HepG2 (cell line): ENCODE measurements at regions not wholly inside any gene's neighbourhood (a gene's known extent, or its start where the extent isn't known, plus 50 kb on each side); places are given as distances from the start of the nearest gene placed in this dataset.

Experiments
- ATAC-seq: fragments of 200-7000 bp; cut with Tn5 transposase; 3 replicates; pipeline ENCODE4 v1.9.1; 2020; ENCODE audit warnings: mild to moderate bottlenecking, moderate library complexity
- BruUV-seq: library from RNA; stranded (reverse); fragments of 400-500 nt; replicated peaks from 2 replicates; lab custom pipeline; 2021; lab: Mats Ljungman, UMichigan
- CTCF ChIA-PET: fragments of 300-600 bp; formaldehyde crosslinking; extraction: SDS; loops from one replicate; lab custom pipeline; 2021; ENCODE audit warnings: low total read pairs, inconsistent platforms, low intra/inter-chr PET ratio; lab: Yijun Ruan, JAX
- POLR2A ChIA-PET: fragments of 350-600 bp; sonication (Branson Sonifier 250); formaldehyde crosslinking; loops from one replicate; lab custom pipeline; 2020; ENCODE audit warnings: antibody characterized with exemption, inconsistent platforms; lab: Yijun Ruan, JAX
- DNase-seq: peaks from one replicate; pipeline ENCODE4 v3.0.0-alpha.2; 2015; ENCODE audit warnings: low spot score
- FAIRE-seq: peaks from 3 replicates; lab custom pipeline; 2011; peaks lifted over from hg19 to GRCh38; lab: Jason Lieb, UNC
- H2AFZ ChIP-seq: one replicate; pipeline ENCODE4 v1.6.1; 2011; ENCODE audit warnings: low read length, inconsistent platforms
- H3K27ac ChIP-seq: fragments of 300-600 bp; 3 replicates; pipeline ENCODE4 v1.8.0; 2011; ENCODE audit warnings: mixed run types, mild to moderate bottlenecking, mixed read lengths, low read length, inconsistent platforms; ENCODE audit not compliant: insufficient read depth; ENCODE audit errors: extremely low read length
- H3K27me3 ChIP-seq, 2 experiments: fragments of 200-600 bp in 1 of 2; 2 replicates in 1 of 2; 3 replicates in 1 of 2; pipeline versions ENCODE4 v1.6.0 to v1.8.0; 2011; ENCODE audit warnings: low read length in 2 of 2, mild to moderate bottlenecking in 2 of 2, moderate library complexity in 2 of 2, inconsistent platforms in 1 of 2; ENCODE audit not compliant: insufficient read depth in 2 of 2, control insufficient read depth in 1 of 2
- H3K36me3 ChIP-seq, 2 experiments: fragments of 200-600 bp in 1 of 2; replicated peaks in 1 of 2; 2 replicates in 1 of 2; 3 replicates in 1 of 2; pipeline versions ENCODE4 v1.5.1 to v1.8.0; 2011; ENCODE audit warnings: low read length in 2 of 2, inconsistent platforms in 1 of 2; ENCODE audit not compliant: insufficient read depth in 2 of 2, control insufficient read depth in 1 of 2
- H3K4me1 ChIP-seq: 2 replicates; pipeline ENCODE4 v1.5.1; 2012; ENCODE audit warnings: low read length, inconsistent platforms; ENCODE audit not compliant: insufficient read depth
- H3K4me2 ChIP-seq: 2 replicates; pipeline ENCODE4 v1.6.0; 2011; ENCODE audit warnings: low read depth, low read length, inconsistent platforms
- H3K4me3 ChIP-seq, 3 experiments: fragments of 200-600 bp in 1 of 3; sonication (generic), shearing (Covaris generic) in 1 of 3; replicated peaks in 1 of 3; 2 replicates each; pipeline ENCODE4 v1.5.1; 2011 to 2016; ENCODE audit warnings: low read length in 3 of 3, inconsistent platforms in 2 of 3, low read depth in 2 of 3, mild to moderate bottlenecking in 2 of 3, control low read depth in 1 of 3, mixed read lengths in 1 of 3; ENCODE audit not compliant: insufficient read depth in 1 of 3
- H3K79me2 ChIP-seq: one replicate; pipeline ENCODE4 v1.6.1; 2011; ENCODE audit warnings: low read length, inconsistent platforms; ENCODE audit not compliant: insufficient read depth
- H3K9ac ChIP-seq: 2 replicates; pipeline ENCODE4 v1.6.0; 2011; ENCODE audit warnings: mild to moderate bottlenecking, low read depth, low read length, inconsistent platforms; ENCODE audit not compliant: insufficient read depth
- H3K9me3 ChIP-seq: 2 replicates; pipeline ENCODE4 v1.5.1; 2012; ENCODE audit warnings: mild to moderate bottlenecking, low read length
- H4K20me1 ChIP-seq: 2 replicates; pipeline ENCODE4 v1.6.0; 2011; ENCODE audit warnings: inconsistent platforms, mild to moderate bottlenecking, low read length, moderate library complexity; ENCODE audit not compliant: insufficient read depth
- FOXA1 ChIP-seq, 2 experiments: fragments of 450-650 bp in 1 of 2; sonication (generic) in 1 of 2; formaldehyde crosslinking in 1 of 2; IDR thresholded peaks; 2 replicates each; pipeline versions ENCODE4 v1.4.0 to v1.6.1; 2016 to 2020; ENCODE audit warnings: missing genetic modification reagents in 1 of 2
- KDM4B ChIP-seq: sonication (generic); formaldehyde crosslinking; IDR thresholded peaks from 2 replicates; pipeline ENCODE4 v1.4.0; 2020; ENCODE audit warnings: missing genetic modification reagents
- MTF2 ChIP-seq: sonication (generic); formaldehyde crosslinking; IDR thresholded peaks from 2 replicates; pipeline ENCODE4 v1.5.0; 2020; ENCODE audit warnings: missing genetic modification reagents, borderline replicate concordance
- NCOA2 ChIP-seq: sonication (generic); formaldehyde crosslinking; IDR thresholded peaks from 2 replicates; pipeline ENCODE4 v1.8.0; 2022; ENCODE audit warnings: inconsistent platforms
- STAT6 ChIP-seq: sonication (generic); formaldehyde crosslinking; IDR thresholded peaks from 2 replicates; pipeline ENCODE4 v1.4.0; 2020; ENCODE audit warnings: missing genetic modification reagents, mild to moderate bottlenecking, borderline replicate concordance
- XBP1 ChIP-seq: sonication (generic); formaldehyde crosslinking; IDR thresholded peaks from 2 replicates; pipeline ENCODE4 v1.5.0; 2020; ENCODE audit warnings: missing genetic modification reagents
- ZFP82 ChIP-seq: sonication (generic); formaldehyde crosslinking; IDR thresholded peaks from 2 replicates; pipeline ENCODE4 v1.5.1; 2020; ENCODE audit warnings: mild to moderate bottlenecking, missing genetic modification reagents, borderline replicate concordance
- ZNF451 ChIP-seq: sonication (generic); formaldehyde crosslinking; IDR thresholded peaks from 2 replicates; pipeline ENCODE4 v1.5.0; 2020; ENCODE audit warnings: mild to moderate bottlenecking, missing genetic modification reagents
- WGBS: methylation state at CpG from one replicate; pipeline ENCODE4 v1.1.6; 2017; ENCODE audit warnings: low lambda C conversion rate; 5-methylcytosine and 5-hydroxymethylcytosine counted together
- in situ Hi-C: cut with HindIII; loops from 2 replicates; pipeline ENCODE4 v1.10.0; 2017; ENCODE audit warnings: low pct_unique_long_range_greater_than_20kb; ENCODE audit not compliant: extremely low pct_ligation_motif_present
- intact Hi-C: fragments of 100-400 bp; cut with micrococcal nuclease; formaldehyde crosslinking; loops from one replicate; pipeline ENCODE4 v1.10.0; 2022; ENCODE audit not compliant: unreplicated experiment
- TF ChIP-seq, protein P1 (sequence below): IDR thresholded peaks from 2 replicates; pipeline ENCODE4 v1.6.1; 2018; ENCODE audit warnings: missing genetic modification reagents, mild to moderate bottlenecking, missing compliant biosample characterization
- TF ChIP-seq, protein P2 (sequence below): sonication (generic); formaldehyde crosslinking; IDR thresholded peaks from 2 replicates; pipeline ENCODE4 v1.4.0; 2020; ENCODE audit warnings: low read depth, mild to moderate bottlenecking, missing genetic modification reagents
- TF ChIP-seq, protein P3 (sequence below): sonication (generic); formaldehyde crosslinking; IDR thresholded peaks from 2 replicates; pipeline ENCODE4 v1.5.0; 2020; ENCODE audit warnings: missing genetic modification reagents
- TF ChIP-seq, protein P4 (sequence below): sonication (generic); formaldehyde crosslinking; IDR thresholded peaks from 2 replicates; pipeline ENCODE4 v1.9.0; 2021; ENCODE audit warnings: missing genetic modification reagents, borderline replicate concordance

DNA sequence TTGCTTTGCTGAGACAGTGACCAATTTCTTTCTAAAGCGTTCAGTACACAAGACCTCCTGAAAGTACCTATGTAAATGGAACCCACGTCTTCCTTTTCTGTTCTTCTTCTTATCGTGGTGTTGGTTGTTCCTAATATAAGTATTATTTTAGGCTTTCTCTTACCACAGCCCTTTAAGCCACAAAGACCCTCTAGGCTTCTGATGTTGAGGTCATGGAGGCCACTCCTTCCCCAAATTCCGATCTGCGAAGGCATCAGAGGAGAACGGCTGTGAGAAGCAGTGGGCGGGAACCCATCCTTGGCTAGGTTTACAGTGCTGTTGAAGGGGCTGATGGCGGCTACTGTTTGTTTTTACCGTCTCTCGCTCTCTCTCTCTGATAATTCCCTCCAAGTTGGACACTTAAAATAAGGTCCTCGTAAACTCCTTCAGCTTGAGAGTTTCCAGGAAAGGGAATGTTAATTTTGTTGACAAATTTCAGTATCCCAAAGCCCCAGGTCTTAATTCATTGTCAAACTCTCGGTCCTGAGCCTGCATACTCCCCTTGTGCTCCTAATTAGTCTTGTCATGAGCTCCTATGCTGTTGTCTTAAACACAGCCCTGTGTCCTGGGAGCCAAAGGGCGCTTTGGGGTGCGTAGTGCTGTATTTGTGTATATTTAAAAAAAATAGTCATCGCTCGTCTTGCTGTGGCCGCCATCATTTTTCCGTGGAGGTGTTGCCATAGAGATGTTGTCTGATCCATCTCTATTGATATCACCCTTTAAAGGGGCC is 178.8 kb downstream of the OPA1 start (continued):
- TF ChIP-seq, protein P1, sequence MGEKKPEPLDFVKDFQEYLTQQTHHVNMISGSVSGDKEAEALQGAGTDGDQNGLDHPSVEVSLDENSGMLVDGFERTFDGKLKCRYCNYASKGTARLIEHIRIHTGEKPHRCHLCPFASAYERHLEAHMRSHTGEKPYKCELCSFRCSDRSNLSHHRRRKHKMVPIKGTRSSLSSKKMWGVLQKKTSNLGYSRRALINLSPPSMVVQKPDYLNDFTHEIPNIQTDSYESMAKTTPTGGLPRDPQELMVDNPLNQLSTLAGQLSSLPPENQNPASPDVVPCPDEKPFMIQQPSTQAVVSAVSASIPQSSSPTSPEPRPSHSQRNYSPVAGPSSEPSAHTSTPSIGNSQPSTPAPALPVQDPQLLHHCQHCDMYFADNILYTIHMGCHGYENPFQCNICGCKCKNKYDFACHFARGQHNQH (CRISPR knock-in tag), result no peak

GRCh38 chr3:193772422-193772763 is 179.4 kb downstream of the OPA1 start:
- Histone ChIP-seq H3K4me3 (no peak overlapping the region), H3K27ac (no peak overlapping the region), H3K9ac (no peak overlapping the region), H2AFZ (no peak overlapping the region), H4K20me1 (no peaks in the 10 kb centered on the region), H3K27me3 (no peaks in the 10 kb centered on the region; a peak in 1 of 5 replicates), H3K9me3 (no peaks in the 10 kb centered on the region), H3K79me2 (no peaks in the 10 kb centered on the region), H3K4me1 (peaks cover 57% of the 10 kb centered on the region), H3K36me3 (no peaks in the 10 kb centered on the region), H3K4me2 (no peak overlapping the region)
- intact Hi-C loops (no loop called here), in situ Hi-C loops (no loop called here)
- DNase-seq (peak; percentile 36), ATAC-seq (no peak), FAIRE-seq (no peak)
- ChIA-PET POLR2A (no interaction called here), CTCF (no interaction called here)
- TF ChIP-seq ZNF451 (CRISPR knock-in tag), result no peak
- TF ChIP-seq FOXA1 (IDR thresholded peaks at IDR 0.05), result no peak
- no peak for TF ChIP-seq FOXA1 (CRISPR knock-in tag; IDR thresholded peaks at IDR 0.05)
- TF ChIP-seq, protein P2, sequence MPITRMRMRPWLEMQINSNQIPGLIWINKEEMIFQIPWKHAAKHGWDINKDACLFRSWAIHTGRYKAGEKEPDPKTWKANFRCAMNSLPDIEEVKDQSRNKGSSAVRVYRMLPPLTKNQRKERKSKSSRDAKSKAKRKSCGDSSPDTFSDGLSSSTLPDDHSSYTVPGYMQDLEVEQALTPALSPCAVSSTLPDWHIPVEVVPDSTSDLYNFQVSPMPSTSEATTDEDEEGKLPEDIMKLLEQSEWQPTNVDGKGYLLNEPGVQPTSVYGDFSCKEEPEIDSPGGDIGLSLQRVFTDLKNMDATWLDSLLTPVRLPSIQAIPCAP, result no peak
- no peak for TF ChIP-seq NCOA2 (CRISPR knock-in tag)
- no peak for TF ChIP-seq XBP1 (CRISPR knock-in tag)
- no peak for TF ChIP-seq STAT6 (CRISPR knock-in tag)
- no peak for TF ChIP-seq ZFP82 (CRISPR knock-in tag)
- no peak for TF ChIP-seq KDM4B (CRISPR knock-in tag)
- TF ChIP-seq, protein P3, sequence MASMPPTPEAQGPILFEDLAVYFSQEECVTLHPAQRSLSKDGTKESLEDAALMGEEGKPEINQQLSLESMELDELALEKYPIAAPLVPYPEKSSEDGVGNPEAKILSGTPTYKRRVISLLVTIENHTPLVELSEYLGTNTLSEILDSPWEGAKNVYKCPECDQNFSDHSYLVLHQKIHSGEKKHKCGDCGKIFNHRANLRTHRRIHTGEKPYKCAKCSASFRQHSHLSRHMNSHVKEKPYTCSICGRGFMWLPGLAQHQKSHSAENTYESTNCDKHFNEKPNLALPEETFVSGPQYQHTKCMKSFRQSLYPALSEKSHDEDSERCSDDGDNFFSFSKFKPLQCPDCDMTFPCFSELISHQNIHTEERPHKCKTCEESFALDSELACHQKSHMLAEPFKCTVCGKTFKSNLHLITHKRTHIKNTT, result no peak
- TF ChIP-seq MTF2 (CRISPR knock-in tag), result no peak
- TF ChIP-seq, protein P4, sequence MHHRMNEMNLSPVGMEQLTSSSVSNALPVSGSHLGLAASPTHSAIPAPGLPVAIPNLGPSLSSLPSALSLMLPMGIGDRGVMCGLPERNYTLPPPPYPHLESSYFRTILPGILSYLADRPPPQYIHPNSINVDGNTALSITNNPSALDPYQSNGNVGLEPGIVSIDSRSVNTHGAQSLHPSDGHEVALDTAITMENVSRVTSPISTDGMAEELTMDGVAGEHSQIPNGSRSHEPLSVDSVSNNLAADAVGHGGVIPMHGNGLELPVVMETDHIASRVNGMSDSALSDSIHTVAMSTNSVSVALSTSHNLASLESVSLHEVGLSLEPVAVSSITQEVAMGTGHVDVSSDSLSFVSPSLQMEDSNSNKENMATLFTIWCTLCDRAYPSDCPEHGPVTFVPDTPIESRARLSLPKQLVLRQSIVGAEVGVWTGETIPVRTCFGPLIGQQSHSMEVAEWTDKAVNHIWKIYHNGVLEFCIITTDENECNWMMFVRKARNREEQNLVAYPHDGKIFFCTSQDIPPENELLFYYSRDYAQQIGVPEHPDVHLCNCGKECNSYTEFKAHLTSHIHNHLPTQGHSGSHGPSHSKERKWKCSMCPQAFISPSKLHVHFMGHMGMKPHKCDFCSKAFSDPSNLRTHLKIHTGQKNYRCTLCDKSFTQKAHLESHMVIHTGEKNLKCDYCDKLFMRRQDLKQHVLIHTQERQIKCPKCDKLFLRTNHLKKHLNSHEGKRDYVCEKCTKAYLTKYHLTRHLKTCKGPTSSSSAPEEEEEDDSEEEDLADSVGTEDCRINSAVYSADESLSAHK (CRISPR knock-in tag), result no peak
- no TSS peak for BruUV-seq
- WGBS, result 17% methylated on average over 7 of the region's 9 CpGs
